CD4-positive, alpha-beta T cell treated with Interleukin-17A for 4 hours (primary cell): ENCODE measurements at regions not wholly inside any gene's neighbourhood (a gene's known extent, or its start where the extent isn't known, plus 50 kb on each side); places are given as distances from the start of the nearest gene placed in this dataset.

Experiments
- DNase-seq: peaks from one replicate; pipeline ENCODE4 v3.0.0-alpha.2; 2020; ENCODE audit warnings: mixed read lengths

DNA sequence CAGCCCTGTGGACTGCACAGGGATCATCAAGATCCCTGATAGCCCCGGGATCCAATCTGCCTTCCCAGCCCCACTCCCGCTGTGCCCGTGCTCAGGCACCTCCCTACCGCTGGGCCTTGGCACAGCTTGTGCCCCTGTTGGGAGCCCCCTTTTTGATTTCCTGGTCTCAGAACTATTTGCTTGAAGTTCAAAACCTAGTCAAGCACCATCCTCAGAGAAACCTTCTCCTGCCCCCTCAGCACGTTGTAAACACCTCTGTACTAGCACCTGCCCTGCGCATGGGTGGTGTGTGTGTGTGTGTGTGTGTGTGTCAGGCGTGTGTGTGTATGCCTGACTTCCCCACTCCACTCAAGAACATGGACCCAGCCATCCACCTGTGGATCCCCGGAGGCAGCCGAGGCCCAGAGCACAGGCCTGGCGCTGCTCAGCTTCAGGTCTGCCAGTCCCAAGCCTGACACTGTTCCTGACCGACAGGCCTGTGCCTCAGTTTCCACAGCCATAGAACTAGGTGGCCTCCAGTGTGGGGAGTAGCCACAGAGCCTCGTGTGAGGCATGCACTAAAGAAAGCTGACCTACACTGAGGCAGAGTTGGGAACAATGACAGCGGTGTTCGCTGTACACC is 65.5 kb downstream of the ADRA2C start:
- no peak for DNase-seq

DNA sequence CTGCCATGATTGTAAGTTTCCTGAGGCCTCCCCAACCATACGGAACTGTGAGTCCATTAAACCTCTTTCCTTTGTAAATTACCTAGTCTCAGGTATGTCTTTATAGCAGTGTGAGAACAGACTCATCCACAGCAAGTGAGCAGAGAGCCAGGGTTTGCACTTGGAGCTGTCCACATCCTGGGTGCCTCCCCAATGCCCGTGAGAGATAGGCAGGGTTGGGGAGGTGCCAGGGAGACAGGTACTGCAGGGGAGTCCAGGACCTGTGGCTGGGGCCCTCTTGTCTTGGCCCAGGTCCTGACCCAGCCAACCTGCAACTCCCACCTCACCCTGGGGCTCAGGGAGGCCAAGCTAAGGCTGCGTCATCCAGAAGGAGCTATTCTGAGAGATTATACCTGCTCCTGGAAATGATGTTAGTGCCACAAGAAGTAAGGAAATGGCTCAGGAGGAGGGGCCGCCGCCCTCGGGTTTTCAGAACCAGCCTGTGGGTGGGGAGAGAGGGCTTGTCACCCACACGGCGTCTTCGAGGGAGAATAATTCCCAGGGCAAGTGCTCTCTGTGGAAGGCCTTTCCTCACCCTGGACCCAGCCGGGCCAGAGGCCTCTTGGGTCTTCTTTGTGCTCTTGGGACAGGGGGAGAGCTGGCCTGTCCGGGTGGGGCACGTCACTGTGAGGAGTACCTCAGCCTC is 66.5 kb downstream of the ADRA2C start:
- no peak for DNase-seq

DNA sequence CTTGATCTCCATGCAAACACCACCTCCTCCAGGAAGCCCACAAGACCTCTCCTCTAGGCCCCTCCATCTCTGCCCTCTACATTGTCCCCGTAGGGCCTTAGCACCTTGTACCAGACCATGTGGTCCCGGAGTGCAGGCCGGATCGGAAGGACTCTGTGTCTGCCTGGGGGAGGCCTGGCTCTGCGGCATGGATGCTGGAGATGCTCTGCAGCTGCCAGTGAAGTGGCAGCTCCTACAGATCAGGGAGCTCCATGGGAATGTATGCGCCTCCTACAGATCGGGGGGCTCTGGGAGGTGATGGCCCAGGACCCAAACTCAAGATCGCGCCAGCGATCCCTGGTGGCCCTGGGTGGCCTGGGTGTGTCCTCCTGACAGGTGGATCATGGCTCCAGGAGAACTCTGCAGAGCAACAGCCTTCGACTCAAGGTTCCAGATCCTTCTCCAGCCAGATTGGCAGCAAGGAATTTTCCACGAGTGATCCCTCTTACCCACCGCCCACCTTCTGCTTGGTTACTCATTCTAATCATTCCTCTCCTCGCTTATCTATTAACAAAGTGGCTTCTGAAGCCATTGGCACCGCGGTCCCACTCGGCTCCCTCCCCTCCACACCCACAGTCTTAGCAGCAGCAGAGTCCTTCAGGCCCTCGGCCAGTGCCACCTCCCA is 67.3 kb downstream of the ADRA2C start:
- no peak for DNase-seq

DNA sequence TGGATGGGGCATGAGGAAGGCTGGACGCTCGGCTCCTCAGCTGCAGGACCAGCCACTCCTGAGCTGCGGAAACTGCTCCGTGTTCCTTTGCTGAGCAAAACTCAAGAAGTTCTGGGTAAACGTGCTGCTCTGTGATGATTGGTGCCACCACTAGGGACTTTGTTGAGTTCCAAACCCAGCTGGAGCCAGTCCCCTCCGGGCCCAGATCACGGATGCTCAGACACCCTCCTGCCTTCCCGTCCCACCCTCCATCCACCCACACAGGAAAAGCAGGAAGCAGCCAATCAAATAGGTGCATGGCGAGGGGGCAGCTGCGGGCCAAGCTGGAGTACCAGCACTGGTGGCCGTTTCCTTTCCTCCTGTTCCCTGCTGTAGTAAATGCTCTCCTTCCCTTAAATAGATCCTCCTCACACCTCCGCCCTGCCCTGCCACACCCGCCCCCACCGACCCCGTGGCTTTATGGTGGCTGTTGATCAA is 68.0 kb downstream of the ADRA2C start:
- DNase-seq, result no peak

DNA sequence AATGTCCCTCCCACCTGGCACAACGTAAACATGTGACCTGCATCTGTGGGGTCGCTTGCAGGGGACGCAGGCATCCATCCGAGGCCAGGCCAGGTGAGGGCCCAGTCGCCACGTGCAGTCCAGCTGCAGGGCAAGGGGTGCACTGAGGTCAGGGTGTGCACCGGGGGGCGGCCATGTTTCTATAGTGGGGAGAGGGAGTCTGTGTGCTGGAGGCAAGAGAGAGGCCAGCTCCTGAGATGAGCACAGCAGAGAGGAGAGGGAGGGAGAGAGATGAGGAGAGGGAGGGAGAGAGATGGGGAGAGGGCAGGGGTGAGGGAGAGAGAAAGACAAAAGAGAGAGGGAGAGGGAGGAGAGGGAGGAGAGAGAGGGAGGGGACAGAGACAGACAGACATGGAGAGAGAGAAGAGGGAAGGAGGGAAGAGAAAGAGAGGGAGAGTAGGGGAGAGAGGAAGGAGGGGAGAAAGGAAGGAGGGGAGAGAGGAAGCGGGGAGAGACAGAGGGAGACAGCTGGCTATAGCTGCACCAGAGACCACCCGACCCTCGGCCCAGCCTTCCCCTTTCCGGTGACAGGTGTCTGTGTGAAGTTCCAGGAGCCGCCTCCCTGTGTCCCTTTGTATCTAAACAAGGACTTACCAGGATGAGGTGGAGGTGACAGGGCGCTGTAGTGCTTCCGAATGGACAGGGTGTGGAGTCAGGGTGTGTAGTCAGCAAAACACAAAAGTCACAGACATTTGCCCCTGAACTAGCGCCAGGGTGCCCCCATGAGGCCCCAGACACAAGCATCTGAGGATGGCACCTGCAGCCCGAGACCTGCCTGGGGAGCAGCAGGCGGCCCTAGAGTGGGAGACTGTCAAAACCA is 68.7 kb downstream of the ADRA2C start:
- DNase-seq, result no peak

DNA sequence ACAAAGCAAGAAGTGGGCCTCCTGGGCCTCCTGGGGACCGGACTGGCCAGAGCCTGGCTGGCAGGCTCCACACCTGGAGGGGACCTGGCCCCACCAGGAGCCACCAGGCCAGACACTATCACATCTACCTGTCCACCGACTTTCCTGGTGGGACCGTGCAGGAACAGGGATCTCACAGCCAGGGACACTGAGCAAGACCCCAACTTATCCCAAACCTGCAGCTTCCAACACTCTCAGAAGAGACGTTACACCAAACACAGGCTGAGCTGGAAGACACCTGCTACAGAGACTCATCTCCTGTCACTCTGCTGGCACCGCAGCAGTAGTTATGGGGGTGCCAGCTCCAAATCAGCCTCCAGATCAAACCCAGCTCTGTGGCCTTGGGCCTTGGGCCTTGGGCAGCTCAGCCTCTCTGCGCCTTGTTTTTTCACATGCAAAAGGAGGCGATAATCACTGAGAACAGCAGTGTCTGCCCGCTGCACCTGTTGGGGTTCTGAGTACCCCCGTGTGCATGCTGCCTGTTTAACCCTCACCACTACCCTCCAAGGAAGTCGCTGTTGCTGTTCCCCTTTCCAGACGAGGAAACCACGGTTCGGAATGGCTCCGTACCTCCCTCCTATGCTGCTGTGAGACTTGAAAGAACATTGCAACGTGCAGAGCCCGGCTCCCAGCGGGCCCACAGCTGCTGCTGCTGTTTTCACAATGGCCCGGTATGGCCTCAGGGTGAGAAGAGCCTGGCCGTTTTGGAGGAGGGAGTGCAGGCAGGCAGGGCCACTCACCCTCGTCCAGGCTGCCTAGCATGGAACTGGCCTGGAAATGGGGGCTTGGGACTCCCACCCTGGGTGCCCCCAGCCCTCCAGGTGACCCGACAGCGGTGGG is 69.6 kb downstream of the ADRA2C start:
- no peak for DNase-seq

DNA sequence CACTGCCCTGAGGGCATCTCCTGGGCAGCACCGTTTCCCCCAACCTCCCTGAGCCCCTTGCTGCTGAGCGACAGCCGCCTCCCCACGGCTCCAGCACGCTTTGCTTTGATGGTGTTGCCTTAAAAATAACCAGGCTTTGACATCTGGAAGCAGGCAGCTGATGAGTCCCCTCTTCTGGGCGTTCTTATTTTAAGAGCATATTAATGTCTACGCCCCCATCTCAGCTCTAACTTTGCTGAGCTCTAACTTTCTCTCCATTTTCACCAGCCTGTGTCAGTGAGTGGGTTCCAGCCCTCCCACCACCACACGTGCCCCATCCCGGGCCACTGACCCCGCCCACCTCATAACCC is 70.2 kb downstream of the ADRA2C start:
- DNase-seq, result no peak

DNA sequence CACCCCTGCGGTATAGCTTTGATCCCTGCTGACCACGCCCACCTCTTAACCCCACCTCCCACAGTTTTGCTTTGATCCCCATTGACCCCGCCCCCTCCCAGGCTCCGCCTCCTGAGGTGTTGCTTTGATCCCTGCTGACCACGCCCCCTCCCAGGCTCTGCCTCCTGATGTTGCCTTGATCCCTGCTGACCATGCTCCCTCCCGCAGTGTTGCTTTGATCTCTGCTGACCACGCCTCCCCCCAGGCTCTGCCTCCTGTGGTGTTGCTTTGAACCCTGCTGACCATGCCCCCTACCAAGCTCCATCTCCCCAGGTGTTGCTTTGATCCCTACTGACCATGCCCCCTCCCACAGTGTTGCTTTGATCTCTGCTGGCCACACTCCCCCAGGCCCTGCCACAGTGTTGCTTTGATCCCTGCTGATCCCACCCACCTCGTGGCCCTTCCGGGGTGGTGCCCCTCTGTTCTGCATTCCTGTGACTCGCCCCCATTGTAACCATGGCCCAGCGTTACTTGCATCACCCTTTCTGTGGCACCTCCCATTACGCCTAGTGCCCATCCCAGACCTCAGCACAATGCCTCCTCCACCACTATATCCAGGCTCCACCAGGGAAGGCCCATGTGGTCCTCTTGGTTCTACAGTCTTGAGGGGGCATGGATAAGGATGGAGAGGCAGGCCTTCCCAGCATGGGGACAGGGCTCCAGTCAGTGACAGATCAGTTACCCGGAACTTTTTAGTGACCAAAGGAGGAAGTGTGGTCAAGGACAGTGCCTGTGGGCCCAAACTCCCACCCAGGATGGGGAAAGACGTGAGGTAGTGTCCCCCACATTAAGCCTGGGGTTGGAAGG is 70.8 kb downstream of the ADRA2C start:
- no peak for DNase-seq

DNA sequence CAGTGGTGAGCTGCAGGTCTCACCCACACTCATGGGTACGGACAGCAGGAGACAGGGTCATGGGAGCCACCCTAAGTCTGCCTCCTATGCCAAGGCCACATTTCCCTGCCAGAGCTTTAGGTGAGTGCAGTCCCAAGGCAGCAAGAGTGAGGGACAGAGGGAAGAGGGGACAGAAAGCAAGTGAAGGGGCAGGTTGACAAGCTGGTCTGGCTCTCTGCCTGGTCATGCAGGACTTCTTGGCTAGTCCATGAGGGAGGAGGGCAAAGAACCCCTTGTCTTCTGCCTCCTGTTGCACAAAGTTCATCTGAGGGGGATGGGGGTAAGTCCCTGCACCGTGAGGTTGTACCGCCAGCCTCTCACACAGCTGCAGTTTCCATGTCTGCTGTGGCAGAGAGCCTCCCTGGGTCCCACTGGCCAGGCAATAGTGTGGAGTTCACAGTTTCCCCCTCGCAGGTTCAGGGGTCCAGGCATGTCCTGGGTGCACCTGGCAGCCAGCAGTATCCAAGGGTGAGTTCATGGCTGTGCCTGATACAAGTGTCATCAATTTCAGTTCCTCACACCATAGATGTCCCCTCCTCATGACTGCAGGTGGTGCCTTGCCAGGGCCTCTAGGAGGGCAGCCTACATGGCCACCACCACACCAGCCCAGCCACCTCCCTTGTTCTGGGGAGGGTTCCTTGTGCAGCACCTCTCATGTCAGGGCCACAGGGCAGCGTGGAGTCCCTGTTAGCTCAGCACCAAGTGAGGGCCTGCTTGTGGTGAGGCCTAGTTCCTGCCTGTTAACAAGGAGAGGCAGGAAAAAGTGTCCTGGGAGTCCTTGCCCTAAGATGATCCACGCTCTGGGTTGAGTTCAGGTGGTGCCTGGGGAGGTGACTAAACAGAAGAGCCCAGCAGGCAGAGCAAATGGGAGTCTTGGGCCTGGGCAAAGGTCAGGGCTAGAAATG is 72.5 kb downstream of the ADRA2C start:
- DNase-seq, result no peak

DNA sequence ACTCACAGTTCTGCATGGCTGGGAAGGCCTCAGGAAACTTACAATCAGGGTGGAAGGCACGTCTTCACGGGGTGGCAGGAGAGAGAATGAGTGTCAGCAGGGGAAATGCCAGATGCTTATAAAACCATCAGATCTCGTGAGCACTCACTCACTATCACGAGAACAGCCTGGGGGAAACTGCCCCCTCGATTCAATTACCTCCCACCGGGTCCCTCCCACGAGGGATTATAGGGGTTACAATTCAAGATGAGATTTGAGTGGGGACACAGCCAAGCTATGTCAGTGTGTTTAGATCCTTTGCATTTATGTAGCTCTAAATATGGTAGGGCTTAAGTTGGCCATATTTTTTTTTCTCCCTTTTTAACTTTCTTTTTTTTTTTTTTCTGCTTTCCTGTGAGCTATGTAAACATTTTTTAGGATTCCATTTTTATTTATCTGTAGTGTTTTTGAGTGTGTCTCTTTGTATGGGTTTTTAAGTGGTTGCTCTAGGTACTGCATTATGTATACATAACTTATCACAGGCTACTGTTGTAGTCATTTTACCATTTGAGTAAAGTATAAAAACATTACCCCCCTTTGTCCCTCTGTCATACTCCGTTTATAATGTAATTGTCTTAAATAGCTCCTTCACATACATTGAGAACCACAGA is 79.0 kb downstream of the ADRA2C start:
- DNase-seq, result no peak

DNA sequence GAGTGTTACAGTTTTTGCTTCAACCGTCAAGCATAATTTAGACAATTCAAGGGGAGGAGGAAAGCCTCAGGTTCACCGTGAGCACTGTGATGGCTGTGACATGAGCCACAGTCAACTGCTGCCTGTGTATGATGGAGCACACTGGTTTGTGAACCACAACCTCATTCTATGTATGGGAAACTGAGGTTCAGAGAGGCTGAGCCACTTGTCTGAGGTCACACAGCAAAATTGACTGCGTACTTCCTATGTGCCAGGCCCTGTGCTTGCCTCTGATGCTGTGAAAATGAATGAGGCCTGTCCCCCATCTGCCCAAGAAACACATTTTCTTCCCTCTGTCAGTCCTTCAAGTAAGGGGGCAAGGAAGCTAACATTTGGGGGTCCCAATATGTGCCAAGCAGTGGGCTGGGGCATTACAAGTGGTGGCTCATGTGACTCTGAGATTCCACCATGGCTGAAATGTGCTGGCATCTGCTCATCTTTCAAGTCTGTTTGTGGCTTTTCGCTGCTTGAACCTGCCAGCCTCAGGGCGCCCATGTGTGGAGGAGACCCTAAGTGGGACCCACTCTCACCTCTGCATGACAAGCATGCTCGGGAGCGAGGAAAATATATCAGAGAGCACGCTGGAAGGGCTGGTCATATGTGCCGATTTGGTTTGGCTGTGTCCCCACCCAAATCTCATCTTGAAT is 79.7 kb downstream of the ADRA2C start:
- DNase-seq, result no peak

DNA sequence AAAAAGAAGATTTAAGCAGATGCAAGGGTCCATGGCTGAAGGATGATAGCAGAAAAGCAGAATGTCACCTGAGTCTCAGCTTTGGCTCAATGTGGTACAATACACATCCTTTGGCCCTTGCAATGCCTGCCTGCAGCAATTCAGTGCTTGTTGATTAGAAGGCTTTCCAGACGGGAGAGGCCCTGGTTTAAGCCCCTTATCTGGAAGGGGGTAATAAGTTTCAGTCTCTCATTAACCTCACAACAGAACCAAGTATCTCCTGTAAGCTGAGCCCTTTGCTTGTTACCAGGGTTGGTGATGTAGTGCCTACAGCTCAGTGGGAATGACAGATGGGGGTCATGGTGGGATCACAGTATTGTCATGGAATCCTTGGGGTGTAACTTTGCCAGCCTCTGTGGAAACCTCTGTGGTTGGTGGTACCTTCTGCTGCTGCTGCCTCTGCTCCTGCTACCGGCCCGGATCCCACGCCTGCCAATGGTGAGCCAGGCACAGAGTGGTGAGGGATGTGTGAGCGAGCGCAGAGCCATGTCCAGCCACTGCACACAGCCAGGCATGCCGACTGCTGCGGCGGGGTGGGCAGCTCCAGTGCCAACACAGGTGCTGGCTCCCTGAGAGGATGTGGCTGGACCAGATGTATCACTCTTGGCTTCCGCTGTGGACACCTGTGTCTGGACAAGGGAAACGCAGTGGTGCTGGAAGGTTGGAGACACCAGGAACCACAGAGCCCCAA is 81.2 kb downstream of the ADRA2C start:
- no peak for DNase-seq

DNA sequence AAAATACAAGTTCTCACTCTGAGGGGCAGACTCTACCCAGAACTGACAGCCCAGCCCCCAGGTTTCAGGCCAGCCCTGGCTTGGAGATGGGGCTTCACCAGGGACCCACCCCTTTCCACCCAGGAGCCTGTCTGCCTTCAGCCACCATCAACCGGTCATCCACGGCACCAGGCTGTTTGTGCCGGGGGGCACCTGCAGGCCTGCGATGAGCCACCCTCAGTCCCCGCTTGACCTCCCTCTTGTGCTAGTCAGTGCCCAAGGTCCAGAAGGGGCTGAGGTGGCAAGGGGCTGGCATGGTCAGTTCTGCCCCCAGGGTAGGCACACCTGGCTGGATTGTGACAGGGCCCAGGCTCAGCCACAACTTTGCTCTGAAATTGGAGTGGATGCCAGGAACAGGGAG is 82.1 kb downstream of the ADRA2C start:
- no peak for DNase-seq

DNA sequence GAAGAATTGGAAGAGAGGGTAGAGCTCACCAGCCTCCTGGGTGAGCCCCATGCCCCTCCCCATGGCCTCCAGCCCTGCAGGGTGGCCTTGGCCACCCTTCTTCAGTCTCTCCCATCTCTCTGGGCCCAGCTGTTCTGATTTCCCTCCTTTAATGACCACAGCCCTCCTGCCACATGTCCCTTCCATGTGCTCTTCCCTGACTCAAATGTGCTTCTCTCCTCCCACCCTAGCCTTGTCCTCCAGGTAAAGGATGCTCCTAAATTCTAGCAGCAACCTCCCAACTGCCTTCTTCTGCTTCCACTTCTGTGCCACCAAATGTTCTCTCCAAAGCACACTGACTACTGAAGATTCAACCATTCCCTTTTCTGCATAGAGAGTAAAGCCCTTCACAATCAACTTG is 83.0 kb downstream of the ADRA2C start:
- no peak for DNase-seq

DNA sequence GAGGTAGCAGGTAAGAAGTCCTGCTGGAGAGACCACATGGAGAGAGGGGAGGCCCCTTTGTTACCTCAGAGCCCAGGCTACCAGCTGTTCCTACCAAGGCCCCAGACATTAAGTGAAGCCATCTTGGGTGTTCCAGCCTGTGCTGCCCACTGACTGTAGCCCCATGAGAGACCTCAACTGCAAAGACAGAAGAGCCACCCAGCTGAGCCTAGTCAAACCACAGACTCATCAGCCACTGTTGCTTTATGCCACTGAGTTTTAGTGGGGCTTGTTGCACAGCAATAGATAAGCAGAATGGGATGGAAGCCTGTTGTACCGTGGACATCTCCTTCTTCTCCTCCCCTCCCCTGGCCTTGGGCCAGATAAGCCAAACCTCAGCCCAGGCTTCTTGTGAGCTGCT is 83.9 kb downstream of the ADRA2C start:
- no peak for DNase-seq

DNA sequence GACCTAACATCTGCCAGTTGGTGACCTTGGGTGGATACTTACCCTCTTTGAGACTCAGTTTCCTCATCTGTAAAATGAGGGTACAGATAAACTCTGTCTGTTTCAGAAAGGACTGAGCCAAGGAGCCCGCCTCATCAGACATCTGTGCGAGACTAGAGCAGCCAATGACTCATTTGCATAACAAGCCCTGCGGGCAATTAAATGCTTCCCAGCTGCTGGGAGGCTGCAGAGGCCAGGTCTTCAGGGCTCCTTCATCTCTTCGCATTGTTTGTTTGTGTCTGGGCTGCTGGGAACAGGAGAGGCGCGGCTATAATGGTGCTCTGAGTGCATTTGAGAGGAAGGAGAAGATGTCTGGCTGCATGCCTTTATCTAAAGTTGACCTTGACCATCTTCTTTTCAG is 85.0 kb downstream of the ADRA2C start:
- DNase-seq, result no peak

DNA sequence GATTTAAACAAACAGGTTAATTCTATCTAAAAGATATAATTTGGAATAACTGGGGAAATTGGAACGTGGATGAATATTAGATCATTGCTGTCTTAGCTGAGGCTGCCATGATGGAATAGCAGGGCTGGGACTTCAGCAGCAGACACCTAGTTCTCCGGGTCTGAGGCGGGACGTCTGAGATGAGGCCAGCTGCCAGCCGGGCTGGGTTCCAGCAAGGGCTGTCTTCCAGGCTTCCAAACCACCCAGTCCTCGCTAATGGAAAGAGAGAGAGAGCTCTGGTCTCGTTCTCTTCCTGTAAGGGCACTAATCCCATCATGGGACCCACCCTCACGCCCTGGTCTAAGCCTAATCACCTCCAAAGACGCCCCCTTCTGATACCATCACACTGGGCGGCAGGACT is 85.7 kb downstream of the ADRA2C start:
- no peak for DNase-seq

DNA sequence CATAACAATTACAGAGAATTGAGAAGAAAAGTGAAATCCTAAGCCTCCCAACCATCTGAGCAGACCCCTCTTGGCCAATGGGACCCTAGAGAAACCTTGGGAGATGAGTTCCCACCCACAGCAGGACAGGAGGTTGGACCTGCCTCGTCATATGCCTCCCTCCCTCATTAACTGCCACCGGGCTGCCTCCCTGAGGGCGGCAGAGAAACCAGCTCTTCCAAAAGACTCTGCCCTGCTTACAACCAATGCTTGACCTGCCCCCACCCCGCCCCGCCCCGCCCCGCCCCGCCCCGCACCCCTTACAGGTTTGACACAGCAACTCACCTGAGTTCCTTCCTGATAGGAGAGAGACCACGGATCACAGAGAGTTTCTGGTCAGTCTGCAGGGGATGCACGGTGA is 86.1 kb downstream of the ADRA2C start:
- DNase-seq, result no peak
